ENCODE measurements at regions not wholly inside any gene's neighbourhood (a gene's known extent, or its start where the extent isn't known, plus 50 kb on each side); places are given as distances from the start of the nearest gene placed in this dataset.
"Not testable (repeated sequence)": the region's sequence is repeated elsewhere in the genome, so short reads cannot be mapped to it uniquely, and the experiment has no call there.

GRCh38 chrX:96430756-96431455 is 253.7 kb upstream of the DIAPH2 start:
- DNase-seq (ENCODE audit: low read depth): no peak

- DNase-seq (ENCODE audit: low read depth): no peak
Observed at GRCh38 chrX:96432647-96433046, 252.0 kb upstream of the DIAPH2 start.

GRCh38 chrX:96433409-96434077 is 251.1 kb upstream of the DIAPH2 start:
- DNase-seq (ENCODE audit: low read depth): no peak

GRCh38 chrX:96435378-96436035 is 249.1 kb upstream of the DIAPH2 start:
- DNase-seq (ENCODE audit: low read depth): peak; percentile 4

- DNase-seq (ENCODE audit: low read depth): peak; percentile 74
Observed at GRCh38 chrX:96436105-96436504, 248.5 kb upstream of the DIAPH2 start.

- DNase-seq (ENCODE audit: low read depth): no peak
Observed at GRCh38 chrX:96438803-96439202, 245.8 kb upstream of the DIAPH2 start.

GRCh38 chrX:96440941-96441340 is 243.7 kb upstream of the DIAPH2 start:
- no peak for DNase-seq (ENCODE audit: low read depth)

GRCh38 chrX:96445531-96446065 is 239.0 kb upstream of the DIAPH2 start:
- no peak for DNase-seq (ENCODE audit: low read depth)

- DNase-seq (ENCODE audit: low read depth): no peak
Observed at GRCh38 chrX:96446524-96446923, 238.1 kb upstream of the DIAPH2 start.

- DNase-seq (ENCODE audit: low read depth): no peak
Observed at GRCh38 chrX:96447161-96447560, 237.5 kb upstream of the DIAPH2 start.

- DNase-seq (ENCODE audit: low read depth): no peak
Observed at GRCh38 chrX:96449191-96449590, 235.5 kb upstream of the DIAPH2 start.

- no peak for DNase-seq (ENCODE audit: low read depth)
Observed at GRCh38 chrX:96449896-96450295, 234.7 kb upstream of the DIAPH2 start.

- no peak for DNase-seq (ENCODE audit: low read depth)
Observed at GRCh38 chrX:96453139-96453538, 231.5 kb upstream of the DIAPH2 start.

GRCh38 chrX:96455078-96455477 is 229.6 kb upstream of the DIAPH2 start:
- no peak for DNase-seq (ENCODE audit: low read depth)

- DNase-seq (ENCODE audit: low read depth): no peak
Observed at GRCh38 chrX:96464880-96465558, 219.6 kb upstream of the DIAPH2 start.

- no peak for DNase-seq (ENCODE audit: low read depth)
Observed at GRCh38 chrX:96474029-96474740, 210.5 kb upstream of the DIAPH2 start.

- DNase-seq (ENCODE audit: low read depth): no peak
Observed at GRCh38 chrX:96474741-96475125, 209.9 kb upstream of the DIAPH2 start.

- peak; percentile 18 for DNase-seq (ENCODE audit: low read depth)
Observed at GRCh38 chrX:96480081-96480480, 204.6 kb upstream of the DIAPH2 start.

GRCh38 chrX:96481831-96482230 is 202.8 kb upstream of the DIAPH2 start:
- no peak for DNase-seq (ENCODE audit: low read depth)

- no peak for DNase-seq (ENCODE audit: low read depth)
Observed at GRCh38 chrX:96483647-96484160, 200.9 kb upstream of the DIAPH2 start.

- not testable (repeated sequence) for DNase-seq (ENCODE audit: low read depth)
Observed at GRCh38 chrX:96486687-96487086, 198.0 kb upstream of the DIAPH2 start.

Data from HT1080 (cell line).